ENCODE measurements at regions not wholly inside any gene's neighbourhood (a gene's known extent, or its start where the extent isn't known, plus 50 kb on each side); places are given as distances from the start of the nearest gene placed in this dataset.

- ATAC-seq (ENCODE audit: insufficient read depth, low FRiP score): no peak
Observed at GRCh38 chr3:107035176-107035575, 342.1 kb upstream of the CCDC54 start.

GRCh38 chr3:107044677-107045076, 332.6 kb upstream of the CCDC54 start:
- Histone ChIP-seq H3K27me3 (ENCODE audit: control insufficient read depth in 3 of 3, insufficient read depth in 3 of 3, low read length in 2 of 3) (no peaks in the 10 kb centered on the region), H3K4me1 (ENCODE audit: control insufficient read depth in 5 of 5, insufficient read depth in 5 of 5, low read length in 5 of 5) (no peaks in the 10 kb centered on the region), H3K36me3 (ENCODE audit: control insufficient read depth in 4 of 4, insufficient read depth in 4 of 4, low read length in 4 of 4) (no peaks in the 10 kb centered on the region), H3K9ac (ENCODE audit: insufficient read depth in 1 of 2, low read length in 2 of 2) (no peak overlapping the region), H3K4me3 (no peak overlapping the region), H3K9me3 (ENCODE audit: control insufficient read depth in 4 of 4, insufficient read depth in 3 of 4, low read length in 3 of 4) (no peaks in the 10 kb centered on the region), H3K27ac (ENCODE audit: low read depth in 1 of 2, low read length in 1 of 2) (no peak overlapping the region)
- ATAC-seq (ENCODE audit: insufficient read depth, low FRiP score) (no peak), DNase-seq (no peak)
- no peak for TF ChIP-seq CTCF (IDR thresholded peaks at IDR 0.05; ENCODE audit: control extremely low read depth, extremely low read depth)
- 32 to 37% methylated on average over 1 of the region's 1 CpG for WGBS, 2 donors

More at GRCh38 chr3:107035176-107035575, 342.1 kb upstream of the CCDC54 start:
- no peak overlapping the region for H3K27ac ChIP-seq (ENCODE audit: low read depth in 1 of 2, low read length in 1 of 2)
- H3K36me3 ChIP-seq (ENCODE audit: control insufficient read depth in 4 of 4, insufficient read depth in 4 of 4, low read length in 4 of 4): no peaks in the 10 kb centered on the region
- H3K4me3 ChIP-seq: no peak overlapping the region
- no peak for DNase-seq
- TF ChIP-seq CTCF (IDR thresholded peaks at IDR 0.05; ENCODE audit: control extremely low read depth, extremely low read depth): no peak
- WGBS, 2 donors: 89 to 92% methylated on average over 2 of the region's 2 CpGs
- no peak overlapping the region for H3K9ac ChIP-seq (ENCODE audit: insufficient read depth in 1 of 2, low read length in 2 of 2)
- peaks cover 0 to 9% (median 2%) of the 10 kb centered on the region in 4 donors for H3K9me3 ChIP-seq (ENCODE audit: control insufficient read depth in 4 of 4, insufficient read depth in 3 of 4, low read length in 3 of 4)
- no peaks in the 10 kb centered on the region for H3K4me1 ChIP-seq (ENCODE audit: control insufficient read depth in 5 of 5, insufficient read depth in 5 of 5, low read length in 5 of 5)
- no peaks in the 10 kb centered on the region for H3K27me3 ChIP-seq (ENCODE audit: control insufficient read depth in 3 of 3, insufficient read depth in 3 of 3, low read length in 2 of 3)

- TF ChIP-seq CTCF (IDR thresholded peaks at IDR 0.05; ENCODE audit: control extremely low read depth, extremely low read depth): no peak
- DNase-seq (no peak), ATAC-seq (ENCODE audit: insufficient read depth, low FRiP score) (no peak)
- no peaks in the 10 kb centered on the region for H3K27me3 ChIP-seq (ENCODE audit: control insufficient read depth in 3 of 3, insufficient read depth in 3 of 3, low read length in 2 of 3)
- no peak overlapping the region for H3K4me3 ChIP-seq
- no peaks in the 10 kb centered on the region for H3K36me3 ChIP-seq (ENCODE audit: control insufficient read depth in 4 of 4, insufficient read depth in 4 of 4, low read length in 4 of 4)
- no peak overlapping the region for H3K9ac ChIP-seq (ENCODE audit: insufficient read depth in 1 of 2, low read length in 2 of 2)
- no peaks in the 10 kb centered on the region for H3K4me1 ChIP-seq (ENCODE audit: control insufficient read depth in 5 of 5, insufficient read depth in 5 of 5, low read length in 5 of 5)
- no peaks in the 10 kb centered on the region for H3K9me3 ChIP-seq (ENCODE audit: control insufficient read depth in 4 of 4, insufficient read depth in 3 of 4, low read length in 3 of 4)
- H3K27ac ChIP-seq (ENCODE audit: low read depth in 1 of 2, low read length in 1 of 2): no peak overlapping the region
- 66 to 78% methylated on average over 3 of the region's 3 CpGs for WGBS, 2 donors
Observed at GRCh38 chr3:107045791-107046190, 331.4 kb upstream of the CCDC54 start.
